GM23248 (cell line): ENCODE measurements at regions not wholly inside any gene's neighbourhood (a gene's known extent, or its start where the extent isn't known, plus 50 kb on each side); places are given as distances from the start of the nearest gene placed in this dataset.
A peak's percentile ranks its signal among the peaks of the same experiment; 100 is the strongest.
"Not testable (repeated sequence)": the region's sequence is repeated elsewhere in the genome, so short reads cannot be mapped to it uniquely, and the experiment has no call there.

Source experiments
- DNase-seq: peaks from one replicate; pipeline ENCODE4 v3.0.0-alpha.2; 2015
- H2AFZ ChIP-seq: fragments of 200-600 bp; sonication (generic); 2 replicates; pipeline ENCODE4 v1.6.1; 2016; ENCODE audit warnings: antibody characterized with exemption
- H3F3A ChIP-seq: fragments of 200-600 bp; sonication (generic); 2 replicates; pipeline ENCODE4 v1.6.1; 2016; ENCODE audit warnings: mild to moderate bottlenecking, antibody characterized with exemption, mixed run types; ENCODE audit not compliant: insufficient read depth
- H3K27ac ChIP-seq: fragments of 200-600 bp; sonication (generic); 2 replicates; pipeline ENCODE4 v1.5.1; 2016; ENCODE audit warnings: mild to moderate bottlenecking
- H3K27me3 ChIP-seq: fragments of 200-600 bp; sonication (generic); replicated peaks from 2 replicates; pipeline ENCODE4 v1.6.1; 2016; ENCODE audit warnings: mild to moderate bottlenecking; ENCODE audit not compliant: insufficient read depth
- H3K36me3 ChIP-seq: fragments of 200-600 bp; sonication (generic); 2 replicates; pipeline ENCODE4 v1.6.1; 2016; ENCODE audit warnings: low read depth, mild to moderate bottlenecking
- H3K4me1 ChIP-seq: fragments of 200-600 bp; sonication (generic); 2 replicates; pipeline ENCODE4 v1.6.1; 2016; ENCODE audit warnings: mild to moderate bottlenecking; ENCODE audit not compliant: insufficient read depth
- H3K4me2 ChIP-seq: fragments of 200-600 bp; sonication (generic); one replicate; pipeline ENCODE4 v1.6.1; 2016; ENCODE audit warnings: mild to moderate bottlenecking; ENCODE audit not compliant: unreplicated experiment
- H3K4me3 ChIP-seq: fragments of 200-600 bp; sonication (generic); 2 replicates; pipeline ENCODE4 v1.5.1; 2016; ENCODE audit warnings: mild to moderate bottlenecking
- H3K79me2 ChIP-seq: fragments of 200-600 bp; sonication (generic); 2 replicates; pipeline ENCODE4 v1.6.1; 2016; ENCODE audit warnings: mild to moderate bottlenecking; ENCODE audit not compliant: insufficient read depth
- H3K9ac ChIP-seq: fragments of 200-600 bp; sonication (generic); 2 replicates; pipeline ENCODE4 v1.6.1; 2016; ENCODE audit warnings: mild to moderate bottlenecking
- H3K9me2 ChIP-seq: fragments of 200-600 bp; sonication (generic); 2 replicates; pipeline ENCODE4 v1.6.1; 2016; ENCODE audit warnings: mixed run types, mild to moderate bottlenecking, moderate library complexity; ENCODE audit not compliant: insufficient read depth
- H3K9me3 ChIP-seq: fragments of 200-600 bp; sonication (generic); one replicate; pipeline ENCODE4 v1.6.1; 2017; ENCODE audit warnings: low read depth
- H4K20me1 ChIP-seq: fragments of 200-600 bp; sonication (generic); 2 replicates; pipeline ENCODE4 v1.6.0; 2016; ENCODE audit not compliant: insufficient read depth
- EZH2 ChIP-seq: fragments of 200-600 bp; sonication (generic); IDR thresholded peaks from 2 replicates; pipeline ENCODE4 v1.6.1; 2018; ENCODE audit warnings: antibody characterized with exemption, mild to moderate bottlenecking; ENCODE audit not compliant: insufficient read depth, poor library complexity, severe bottlenecking
- EZH2phosphoT487 ChIP-seq: fragments of 200-600 bp; sonication (generic); IDR thresholded peaks from 2 replicates; pipeline ENCODE4 v1.6.1; 2018; ENCODE audit warnings: antibody characterized with exemption, moderate library complexity, mild to moderate bottlenecking, low read depth; ENCODE audit not compliant: insufficient read depth
- WGBS, 2 experiments: methylation state at CpG; one replicate each; pipeline ENCODE4 v1.1.6; 2015 to 2017; ENCODE audit warnings: low lambda C conversion rate in 2 of 2, low coverage in 1 of 2; ENCODE audit errors: missing lambda C conversion rate in 2 of 2; 5-methylcytosine and 5-hydroxymethylcytosine counted together
- in situ Hi-C: fragments of 300-500 bp; cut with MboI; formaldehyde crosslinking; loops from 2 replicates; pipeline ENCODE4 v1.15.0; 2020

DNA sequence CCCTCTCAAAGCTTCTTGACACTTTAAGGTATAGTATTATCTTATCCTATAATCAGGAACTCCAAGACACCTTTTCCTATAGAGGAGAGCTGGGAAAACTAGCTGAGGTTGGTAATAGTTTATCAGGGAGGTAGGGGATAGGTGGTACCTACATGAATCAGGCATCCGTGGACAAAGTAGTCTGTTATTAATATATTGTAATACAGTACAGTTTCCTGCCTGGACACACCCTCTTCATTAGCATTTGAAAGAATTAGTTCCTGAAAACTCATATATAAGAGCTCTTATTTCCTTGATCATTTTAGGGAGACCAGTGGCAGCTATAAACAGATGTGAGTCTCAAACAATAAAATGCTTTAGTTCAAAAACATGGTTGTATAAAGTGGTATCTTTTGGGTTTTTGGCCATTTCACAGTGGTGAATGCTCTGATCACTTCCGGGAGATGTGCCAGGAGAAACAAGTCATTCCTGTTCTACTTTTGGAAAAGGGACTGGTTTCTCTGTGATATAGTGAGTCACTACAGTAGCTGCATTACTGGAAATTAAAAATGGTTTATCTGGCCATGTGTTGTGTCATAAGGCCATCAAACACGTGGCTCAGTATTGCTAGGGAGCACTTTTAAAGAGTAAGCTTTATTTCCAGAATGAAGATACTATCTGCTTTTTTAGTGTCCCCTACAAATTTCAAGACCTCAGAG lies 98.1 kb downstream of the KLRB1 start:
- Histone ChIP-seq H4K20me1 (no peaks in the 10 kb centered on the region), H3K9ac (no peak overlapping the region), H3F3A (no peaks in the 10 kb centered on the region), H3K9me3 (no peaks in the 10 kb centered on the region), H3K4me2 (no peak overlapping the region), H3K27me3 (no peaks in the 10 kb centered on the region), H3K4me1 (no peaks in the 10 kb centered on the region; the same call in 1 of the 2 replicates), H2AFZ (0 out of 2 replicates have a peak overlapping the region, but pooled peaks have one; percentile 29), H3K4me3 (no peak overlapping the region), H3K36me3 (no peaks in the 10 kb centered on the region), H3K27ac (no peak overlapping the region), H3K79me2 (no peaks in the 10 kb centered on the region), H3K9me2 (no peaks in the 10 kb centered on the region)
- 3 to 5% methylated on average over 3 of the region's 3 CpGs for WGBS, 2 experiments
- in situ Hi-C loops: no loop called here
- DNase-seq: peak; percentile 75
- TF ChIP-seq EZH2phosphoT487 (no peak), EZH2 (no peak)

DNA sequence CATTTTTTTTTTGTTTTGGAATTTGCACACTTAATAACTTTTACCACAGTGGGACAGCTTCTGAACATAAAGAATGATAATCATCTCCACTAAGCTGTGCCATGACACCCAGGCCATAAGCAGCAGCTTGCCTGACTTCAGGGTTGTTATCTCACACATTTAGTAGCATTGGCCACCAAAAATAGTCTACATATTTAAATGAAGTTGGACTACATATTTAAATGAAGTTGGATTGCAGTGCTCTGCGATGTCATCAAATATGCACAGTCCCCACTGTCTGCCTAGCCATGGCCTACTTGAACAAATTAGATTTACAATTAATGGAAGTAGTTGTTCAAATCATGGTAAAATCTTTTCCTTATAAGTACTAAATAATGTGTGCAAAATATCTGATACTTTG lies 101.0 kb downstream of the KLRB1 start:
- WGBS, 2 experiments: 60 to 95% methylated on average over 1 of the region's 1 CpG
- no peaks in the 10 kb centered on the region for H3F3A ChIP-seq
- DNase-seq: no peak
- H3K36me3 ChIP-seq: no peaks in the 10 kb centered on the region
- no peaks in the 10 kb centered on the region; the same call in 1 of the 2 replicates for H3K4me1 ChIP-seq
- TF ChIP-seq EZH2 (no peak), EZH2phosphoT487 (no peak)
- no peak overlapping the region for H3K4me2 ChIP-seq
- no peaks in the 10 kb centered on the region for H3K9me2 ChIP-seq
- no peak overlapping the region for H2AFZ ChIP-seq
- no peaks in the 10 kb centered on the region for H3K9me3 ChIP-seq
- H3K9ac ChIP-seq: no peak overlapping the region
- in situ Hi-C loops: no loop called here
- no peaks in the 10 kb centered on the region for H3K27me3 ChIP-seq
- no peak overlapping the region for H3K27ac ChIP-seq
- H4K20me1 ChIP-seq: no peaks in the 10 kb centered on the region
- H3K4me3 ChIP-seq: no peak overlapping the region
- no peaks in the 10 kb centered on the region for H3K79me2 ChIP-seq

DNA sequence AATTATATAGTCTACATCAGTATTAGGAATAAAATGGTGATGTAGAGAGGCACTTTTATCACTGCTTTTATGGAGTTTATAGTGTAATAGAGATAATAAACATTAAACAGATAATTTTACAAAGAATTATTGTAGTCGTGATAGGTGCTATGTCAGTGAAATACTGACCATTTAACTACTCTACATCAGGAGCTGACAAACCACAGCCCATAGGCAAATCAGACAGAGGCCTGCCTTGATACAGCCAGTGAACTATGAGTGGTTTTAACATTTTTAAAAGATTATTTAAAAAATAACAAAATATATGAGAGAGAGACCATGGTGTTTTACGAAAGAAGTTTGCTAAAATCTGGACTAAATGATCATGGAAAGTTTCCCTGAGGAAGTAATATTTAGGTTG lies 104.3 kb downstream of the KLRB1 start:
- 80 to 91% methylated on average over 1 of the region's 2 CpGs for WGBS, 2 experiments

DNA sequence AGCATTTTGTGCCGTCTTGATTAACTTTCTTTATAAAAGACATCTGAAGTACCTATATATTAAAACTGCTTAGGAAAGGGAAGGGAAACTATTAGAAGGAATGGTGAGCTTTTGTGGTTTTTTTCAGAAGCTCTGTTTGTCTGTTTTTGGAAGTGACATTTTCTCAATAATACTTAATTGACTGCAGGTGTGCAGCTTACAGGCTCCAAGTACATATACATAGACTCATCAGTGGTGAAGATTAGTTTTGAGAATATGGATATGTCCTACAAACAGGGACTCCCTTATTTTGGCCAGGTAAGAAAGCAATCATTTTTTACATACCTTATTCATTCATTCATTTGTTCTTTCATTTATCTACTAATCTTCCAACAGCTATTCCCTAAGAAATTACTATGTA lies 104.9 kb downstream of the KLRB1 start:
- DNase-seq, H3K4me1 ChIP-seq, H3K27me3 ChIP-seq, H3K79me2 ChIP-seq, H3K36me3 ChIP-seq, H3K4me3 ChIP-seq, H3K4me2 ChIP-seq, H3K9me2 ChIP-seq, H4K20me1 ChIP-seq, H2AFZ ChIP-seq, in situ Hi-C loops, H3K27ac ChIP-seq, H3F3A ChIP-seq, H3K9me3 ChIP-seq, H3K9ac ChIP-seq: not testable (repeated sequence)
- WGBS, 2 experiments: 0 to 18% methylated on average over 1 of the region's 1 CpG

More for the DNA sequence above, 104.3 kb downstream of the KLRB1 start:
- H4K20me1 ChIP-seq, in situ Hi-C loops, H3K9ac ChIP-seq, H3F3A ChIP-seq, H2AFZ ChIP-seq, H3K36me3 ChIP-seq, H3K4me3 ChIP-seq, DNase-seq, H3K9me2 ChIP-seq, H3K4me2 ChIP-seq, H3K27ac ChIP-seq, H3K79me2 ChIP-seq, H3K4me1 ChIP-seq, H3K27me3 ChIP-seq, H3K9me3 ChIP-seq: not testable (repeated sequence)

DNA sequence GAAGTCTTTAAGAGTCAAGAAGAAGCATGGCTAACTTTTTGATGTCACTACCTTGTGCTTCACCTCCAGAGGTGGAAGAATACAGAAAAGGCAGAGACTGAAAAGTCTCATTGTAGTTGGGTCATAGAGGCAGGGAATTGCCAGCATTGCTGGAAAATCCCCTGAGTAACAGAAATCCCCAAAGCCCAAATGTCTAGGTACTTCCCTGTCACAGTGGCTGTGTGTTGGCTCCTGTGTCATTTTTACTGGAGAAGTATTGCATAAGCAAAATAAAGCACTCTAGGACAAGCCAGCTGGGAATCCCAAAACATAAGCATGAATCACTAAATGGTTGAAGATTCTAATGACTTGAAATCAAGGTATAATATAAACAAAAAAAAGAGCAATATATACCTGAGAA lies 114.4 kb downstream of the KLRB1 start:
- H3K4me2 ChIP-seq, H3K79me2 ChIP-seq, H3K4me1 ChIP-seq, in situ Hi-C loops, H3K36me3 ChIP-seq, H3K27ac ChIP-seq, H3K9me3 ChIP-seq, H3K27me3 ChIP-seq, H3K4me3 ChIP-seq, H4K20me1 ChIP-seq, H2AFZ ChIP-seq, H3F3A ChIP-seq, H3K9ac ChIP-seq, DNase-seq, H3K9me2 ChIP-seq: not testable (repeated sequence)

DNA sequence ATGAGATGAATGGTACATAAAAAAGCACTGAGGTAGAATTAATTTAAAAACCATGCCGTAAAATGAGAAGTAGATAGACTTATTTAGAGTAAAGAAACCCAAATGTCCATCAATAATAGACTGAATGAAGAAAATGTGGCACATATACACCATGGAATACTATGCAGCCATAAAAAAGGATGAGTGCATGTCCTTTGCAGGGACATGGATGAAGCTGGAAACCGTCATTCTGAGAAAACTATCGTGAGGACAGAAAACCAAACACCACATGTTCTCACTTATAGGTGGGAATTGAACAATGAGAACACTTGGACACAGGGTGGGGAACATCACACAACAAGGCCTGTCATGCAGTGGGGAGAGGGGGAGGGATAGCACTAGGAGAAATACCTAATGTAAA lies 126.4 kb downstream of the KLRB1 start:
- H3K9me3 ChIP-seq, H3F3A ChIP-seq, H3K9me2 ChIP-seq, H3K4me3 ChIP-seq, DNase-seq, H3K4me2 ChIP-seq, H3K9ac ChIP-seq, H3K79me2 ChIP-seq, H3K27me3 ChIP-seq, H3K4me1 ChIP-seq, H2AFZ ChIP-seq, H3K27ac ChIP-seq, H4K20me1 ChIP-seq, H3K36me3 ChIP-seq, in situ Hi-C loops: not testable (repeated sequence)
- 66 to 95% methylated on average over 3 of the region's 3 CpGs for WGBS, 2 experiments

DNA sequence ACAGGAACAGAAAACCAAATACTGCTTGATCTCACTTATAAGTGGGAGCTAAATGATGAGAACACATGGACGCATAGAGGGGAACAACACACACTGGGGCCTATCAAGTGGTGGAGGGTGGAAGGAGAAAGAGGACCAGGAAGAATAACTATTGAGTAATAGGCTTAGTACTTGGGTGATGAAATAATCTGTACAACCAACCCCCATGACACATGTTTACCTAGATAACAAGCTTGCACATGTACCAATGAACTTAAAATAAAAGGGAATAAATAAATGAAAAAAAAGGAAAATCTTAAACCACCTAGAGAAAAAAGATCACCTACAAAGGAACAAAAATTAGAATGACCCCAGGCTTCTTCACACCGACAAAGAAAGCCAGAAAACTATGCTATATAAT lies 133.5 kb downstream of the KLRB1 start:
- not testable (repeated sequence) for H3K79me2 ChIP-seq, H3K27me3 ChIP-seq, H3K9me2 ChIP-seq, H3K36me3 ChIP-seq, H3K9me3 ChIP-seq, H3K27ac ChIP-seq, H3K4me2 ChIP-seq, H3K4me1 ChIP-seq, H3F3A ChIP-seq, H3K9ac ChIP-seq, DNase-seq, H2AFZ ChIP-seq, H4K20me1 ChIP-seq, H3K4me3 ChIP-seq
- WGBS, 2 experiments: 53 to 60% methylated on average over 2 of the region's 2 CpGs
- in situ Hi-C loops: loop anchor here (25.0 kb wide), 1 partner anchor 137 kb away; no protein-coding TSS in a partner anchor
